ENCODE measurements at regions not wholly inside any gene's neighbourhood (a gene's known extent, or its start where the extent isn't known, plus 50 kb on each side); places are given as distances from the start of the nearest gene placed in this dataset.

GRCh38 chr17:77395501-77396048 is 254.8 kb downstream of the SEC14L1 start:
- no peak for TF ChIP-seq CTCF (IDR thresholded peaks at IDR 0.05; ENCODE audit: control extremely low read depth, extremely low read depth, low read depth, missing control alignments)
- DNase-seq (ENCODE audit: extremely low spot score), result no peak
- ChIA-PET CTCF (interaction anchor here (2.1 kb wide), 1 partner anchor 34 kb away, joined by 7 read pairs; no protein-coding TSS in a partner anchor), POLR2A (no interaction called here)

GRCh38 chr17:77396610-77397009 is 255.8 kb downstream of the SEC14L1 start:
- CTCF ChIA-PET, result interaction anchor here (1.3 to 2.1 kb wide), 2 partner anchors 33 to 99 kb away, joined by 3 to 7 read pairs; no protein-coding TSS in a partner anchor
- TF ChIP-seq CTCF (IDR thresholded peaks at IDR 0.05; ENCODE audit: control extremely low read depth, extremely low read depth, low read depth, missing control alignments), result no peak
- no peak for DNase-seq (ENCODE audit: extremely low spot score)
- POLR2A ChIA-PET, result no interaction called here

GRCh38 chr17:77398274-77398673 is 257.5 kb downstream of the SEC14L1 start:
- no peak for DNase-seq (ENCODE audit: extremely low spot score)
- no peak for TF ChIP-seq CTCF (IDR thresholded peaks at IDR 0.05; ENCODE audit: control extremely low read depth, extremely low read depth, low read depth, missing control alignments)
- ChIA-PET POLR2A (no interaction called here), CTCF (no interaction called here)

- TF ChIP-seq CTCF (IDR thresholded peaks at IDR 0.05; ENCODE audit: control extremely low read depth, extremely low read depth, low read depth, missing control alignments), result no peak
- no peak for DNase-seq (ENCODE audit: extremely low spot score)
- CTCF ChIA-PET, result interaction anchor here (0.7 to 4.8 kb wide), 13 partner anchors 11 to 614 kb away, joined by 3 to 41 read pairs (median 9); no protein-coding TSS in a partner anchor
- POLR2A ChIA-PET, result interaction anchor here (0.6 kb wide), 1 partner anchor 328 kb away, joined by 6 read pairs; no protein-coding TSS in a partner anchor
Measured at GRCh38 chr17:77399319-77399957, 258.7 kb downstream of the SEC14L1 start.

GRCh38 chr17:77400445-77400870 is 259.7 kb downstream of the SEC14L1 start:
- POLR2A ChIA-PET, result interaction anchor here (0.5 kb wide), 1 partner anchor 807 kb away, joined by 8 read pairs; no protein-coding TSS in a partner anchor
- CTCF ChIA-PET, result interaction anchor here (0.6 to 4.8 kb wide), 22 partner anchors 9 to 613 kb away, joined by 3 to 41 read pairs (median 6); no protein-coding TSS in a partner anchor
- TF ChIP-seq CTCF (IDR thresholded peaks at IDR 0.05; ENCODE audit: control extremely low read depth, extremely low read depth, low read depth, missing control alignments), result peak; percentile 78
- peak; percentile 82 for DNase-seq (ENCODE audit: extremely low spot score)

GRCh38 chr17:77402159-77402731 is 261.5 kb downstream of the SEC14L1 start:
- ChIA-PET POLR2A (interaction anchor here (0.6 kb wide), 1 partner anchor 239 kb away, joined by 4 read pairs; no protein-coding TSS in a partner anchor), CTCF (interaction anchor here (1.0 to 4.8 kb wide), 4 partner anchors 27 to 93 kb away, joined by 3 to 41 read pairs (median 22); no protein-coding TSS in a partner anchor)
- TF ChIP-seq CTCF (IDR thresholded peaks at IDR 0.05; ENCODE audit: control extremely low read depth, extremely low read depth, low read depth, missing control alignments), result no peak
- DNase-seq (ENCODE audit: extremely low spot score), result no peak
